ENCODE measurements at regions not wholly inside any gene's neighbourhood (a gene's known extent, or its start where the extent isn't known, plus 50 kb on each side); places are given as distances from the start of the nearest gene placed in this dataset.
A peak's percentile ranks its signal among the peaks of the same experiment; 100 is the strongest.

DNA sequence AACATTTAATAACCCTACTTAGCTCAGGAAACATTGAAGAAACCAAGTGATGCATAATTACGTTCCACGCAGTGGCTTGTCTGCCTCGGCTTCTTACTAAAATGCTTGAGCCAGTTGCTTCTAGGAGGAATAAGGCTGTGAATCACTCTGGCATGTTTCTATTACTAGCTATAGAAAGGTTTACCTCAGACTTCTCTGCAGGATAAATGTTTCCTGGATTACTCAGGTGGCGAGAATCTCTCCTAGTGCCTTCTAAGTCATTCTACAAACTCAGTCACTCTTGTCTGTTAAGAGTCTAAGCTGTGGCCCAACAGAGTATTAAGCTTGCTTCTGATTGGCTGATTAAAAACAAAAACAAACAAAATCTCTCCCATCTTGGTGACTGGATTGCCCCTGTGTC lies 92.0 kb upstream of the RALGPS2 start:
- no peak for TF ChIP-seq CTCF (IDR thresholded peaks at IDR 0.05; ENCODE audit: poor library complexity, severe bottlenecking)
- Histone ChIP-seq H3K27me3 (ENCODE audit: insufficient read depth, poor library complexity, severe bottlenecking) (no peaks in the 10 kb centered on the region), H3K4me1 (ENCODE audit: insufficient read depth, poor library complexity, severe bottlenecking) (peaks cover 17% of the 10 kb centered on the region), H3K27ac (ENCODE audit: poor library complexity, severe bottlenecking) (peak overlapping the region; percentile 78), H3K9me3 (ENCODE audit: severe bottlenecking) (no peaks in the 10 kb centered on the region), H3K36me3 (ENCODE audit: low read depth) (no peaks in the 10 kb centered on the region), H3K4me3 (ENCODE audit: severe bottlenecking) (no peak overlapping the region)
- ATAC-seq (ENCODE audit: low read depth): peak; percentile 99
- no peak for DNase-seq (ENCODE audit: low spot score)

DNA sequence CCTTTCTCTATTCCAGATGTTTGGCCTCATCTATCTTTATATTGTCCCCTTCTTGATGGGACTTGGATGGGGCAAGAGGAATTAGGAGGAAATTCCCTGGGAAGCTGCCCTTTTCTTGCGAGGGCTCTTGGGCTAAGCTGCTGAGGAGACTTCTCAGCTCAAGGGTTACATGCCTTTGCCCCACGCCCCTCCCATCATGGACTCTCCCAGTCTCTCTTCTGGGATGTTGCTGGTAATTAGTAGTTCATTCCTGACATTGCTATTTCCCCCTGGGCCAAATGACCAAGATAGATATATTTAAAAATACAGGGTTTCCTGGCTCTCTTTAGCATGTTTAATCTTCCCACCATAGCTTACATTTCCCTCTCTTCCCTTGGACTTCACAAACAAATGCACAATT lies 90.6 kb upstream of the RALGPS2 start:
- no peak for DNase-seq (ENCODE audit: low spot score)
- H3K27ac ChIP-seq (ENCODE audit: poor library complexity, severe bottlenecking): no peak overlapping the region
- H3K4me3 ChIP-seq (ENCODE audit: severe bottlenecking): no peak overlapping the region
- H3K27me3 ChIP-seq (ENCODE audit: insufficient read depth, poor library complexity, severe bottlenecking): no peaks in the 10 kb centered on the region
- no peaks in the 10 kb centered on the region for H3K9me3 ChIP-seq (ENCODE audit: severe bottlenecking)
- peaks cover 17% of the 10 kb centered on the region for H3K4me1 ChIP-seq (ENCODE audit: insufficient read depth, poor library complexity, severe bottlenecking)
- no peaks in the 10 kb centered on the region for H3K36me3 ChIP-seq (ENCODE audit: low read depth)
- TF ChIP-seq CTCF (IDR thresholded peaks at IDR 0.05; ENCODE audit: poor library complexity, severe bottlenecking): no peak
- no peak for ATAC-seq (ENCODE audit: low read depth)

GRCh38 chr1:178637841-178638240 lies 87.2 kb upstream of the RALGPS2 start:
- Histone ChIP-seq H3K36me3 (ENCODE audit: low read depth) (no peaks in the 10 kb centered on the region), H3K27me3 (ENCODE audit: insufficient read depth, poor library complexity, severe bottlenecking) (no peaks in the 10 kb centered on the region), H3K4me3 (ENCODE audit: severe bottlenecking) (no peak overlapping the region), H3K9me3 (ENCODE audit: severe bottlenecking) (no peaks in the 10 kb centered on the region), H3K4me1 (ENCODE audit: insufficient read depth, poor library complexity, severe bottlenecking) (peaks cover 8% of the 10 kb centered on the region), H3K27ac (ENCODE audit: poor library complexity, severe bottlenecking) (no peak overlapping the region)
- DNase-seq (ENCODE audit: low spot score): no peak
- ATAC-seq (ENCODE audit: low read depth): no peak
- TF ChIP-seq CTCF (IDR thresholded peaks at IDR 0.05; ENCODE audit: poor library complexity, severe bottlenecking): no peak

DNA sequence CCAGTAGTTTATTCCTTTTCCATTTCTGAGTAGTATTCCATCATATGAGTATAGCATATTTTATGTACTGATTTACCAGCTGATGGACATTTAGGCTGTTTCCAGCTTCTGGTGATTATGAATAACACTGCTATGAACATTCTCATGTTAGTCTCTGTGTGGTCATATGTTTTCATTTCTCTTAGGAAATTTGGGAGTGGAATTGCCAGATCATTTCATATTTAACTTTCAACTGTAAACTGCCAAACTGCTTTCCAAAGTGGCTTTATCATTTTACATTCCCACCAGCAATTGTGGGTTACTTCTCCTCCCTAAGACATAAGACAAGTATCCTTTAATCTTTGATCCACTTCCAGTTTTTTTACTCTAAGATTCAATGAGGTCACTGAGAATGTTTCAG lies 85.7 kb upstream of the RALGPS2 start:
- Histone ChIP-seq H3K4me1 (ENCODE audit: insufficient read depth, poor library complexity, severe bottlenecking) (no peaks in the 10 kb centered on the region), H3K27ac (ENCODE audit: poor library complexity, severe bottlenecking) (no peak overlapping the region), H3K9me3 (ENCODE audit: severe bottlenecking) (no peaks in the 10 kb centered on the region), H3K27me3 (ENCODE audit: insufficient read depth, poor library complexity, severe bottlenecking) (no peaks in the 10 kb centered on the region), H3K4me3 (ENCODE audit: severe bottlenecking) (no peak overlapping the region), H3K36me3 (ENCODE audit: low read depth) (no peaks in the 10 kb centered on the region)
- no peak for TF ChIP-seq CTCF (IDR thresholded peaks at IDR 0.05; ENCODE audit: poor library complexity, severe bottlenecking)
- ATAC-seq (ENCODE audit: low read depth): no peak
- DNase-seq (ENCODE audit: low spot score): no peak

DNA sequence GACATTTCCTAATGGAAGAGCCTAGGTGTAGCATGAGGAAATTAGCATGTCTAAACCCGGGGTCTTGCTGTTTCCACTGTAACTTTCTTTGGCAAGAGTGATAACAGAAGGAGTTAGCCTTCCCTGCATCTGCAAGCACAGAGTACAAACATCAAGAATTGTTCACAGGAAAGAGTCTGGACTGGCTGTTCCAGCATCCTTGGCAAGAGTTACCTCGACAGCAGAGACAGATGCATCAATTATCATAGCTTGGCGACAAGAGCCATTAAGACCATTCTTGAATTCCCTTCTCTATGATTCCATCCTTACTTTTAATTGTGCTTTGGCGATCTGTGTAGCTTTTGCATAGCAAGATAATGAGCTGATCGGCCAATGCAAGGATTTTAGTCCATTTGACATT lies 82.8 kb upstream of the RALGPS2 start:
- Histone ChIP-seq H3K9me3 (ENCODE audit: severe bottlenecking) (no peaks in the 10 kb centered on the region), H3K4me3 (ENCODE audit: severe bottlenecking) (no peak overlapping the region), H3K4me1 (ENCODE audit: insufficient read depth, poor library complexity, severe bottlenecking) (no peaks in the 10 kb centered on the region), H3K27ac (ENCODE audit: poor library complexity, severe bottlenecking) (no peak overlapping the region), H3K27me3 (ENCODE audit: insufficient read depth, poor library complexity, severe bottlenecking) (no peaks in the 10 kb centered on the region), H3K36me3 (ENCODE audit: low read depth) (no peaks in the 10 kb centered on the region)
- no peak for TF ChIP-seq CTCF (IDR thresholded peaks at IDR 0.05; ENCODE audit: poor library complexity, severe bottlenecking)
- DNase-seq (ENCODE audit: low spot score) (no peak), ATAC-seq (ENCODE audit: low read depth) (no peak)
